Heart left ventricle (tissue), 13 donors: ENCODE measurements at regions not wholly inside any gene's neighbourhood (a gene's known extent, or its start where the extent isn't known, plus 50 kb on each side); places are given as distances from the start of the nearest gene placed in this dataset.

Experiments
- POLR2A ChIP-seq, 2 donors: fragments of 450-650 bp; IDR thresholded peaks; one replicate each; pipeline ENCODE4 v1.6.1; 2017; ENCODE audit warnings: antibody characterized with exemption in 2 of 2, mild to moderate bottlenecking in 2 of 2, moderate library complexity in 2 of 2
- TF ChIP-seq, protein P1 (sequence below), 12 donors: fragments of 200-600 bp; sonication (generic) in 4 of 12; IDR thresholded peaks; one replicate each; pipeline versions ENCODE4 v1.5.0 to v1.8.0; 2018 to 2022; ENCODE audit warnings: antibody characterized with exemption in 12 of 12, mild to moderate bottlenecking in 5 of 12
- donor health status: ischemic (EF 13 %, LVEDD 7.1; RV severe dilation, severe dysfunction).
- donor health status: DM: no; HTN: yes; CAD: no.
- donor health status: DM: no; HTN: no; CAD: no.
- donor health status: ischemic (EF 25% LVEDD 6.9; RV normal size, moderate dysfunction).
- donor health status: ischemic (EF 25% LVEDD 5.7; RV mildly dilated, moderate dysfunction).
- donor health status: ischemic (EF 35%, LVEDD 5.7; RV mildly dilated, moderate dysfunction).
- donor health status: nonischemic (EF 11% LVEDD 7.7; RV severe dilation, severe dysfunction).
- donor health status: DM: yes; HTN: yes; CAD: no.
- donor health status: PGD.
- donor health status: ischemic (EF 29% LVEDD 5.4; RV normal size, mild dysfunction).
- donor health status: nonischemic (EF 23%, LVEDD 6.1; RV moderate dilation, normal function).

DNA sequence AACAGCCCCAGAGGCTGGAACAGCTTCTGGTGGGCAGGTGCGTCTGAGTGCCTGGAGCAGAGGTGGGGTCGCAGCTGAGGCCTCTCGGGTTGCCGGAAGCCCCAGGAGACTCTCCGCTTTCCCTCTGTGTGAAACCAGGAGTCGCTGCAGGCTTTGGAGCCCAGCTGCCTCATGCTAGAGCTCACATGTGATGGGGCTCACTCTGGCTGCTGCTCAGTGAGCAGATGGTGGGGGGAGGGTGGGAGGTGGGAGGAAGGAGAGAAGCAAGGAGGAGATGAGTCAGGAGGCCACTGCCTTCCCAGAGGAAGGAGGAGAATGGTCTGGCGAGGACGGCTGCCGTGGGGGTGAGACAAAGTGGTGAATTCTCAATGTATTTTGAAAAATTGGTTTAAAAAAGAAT, 290.1 kb upstream of the CHRNA7 start:
- TF ChIP-seq, protein P1, sequence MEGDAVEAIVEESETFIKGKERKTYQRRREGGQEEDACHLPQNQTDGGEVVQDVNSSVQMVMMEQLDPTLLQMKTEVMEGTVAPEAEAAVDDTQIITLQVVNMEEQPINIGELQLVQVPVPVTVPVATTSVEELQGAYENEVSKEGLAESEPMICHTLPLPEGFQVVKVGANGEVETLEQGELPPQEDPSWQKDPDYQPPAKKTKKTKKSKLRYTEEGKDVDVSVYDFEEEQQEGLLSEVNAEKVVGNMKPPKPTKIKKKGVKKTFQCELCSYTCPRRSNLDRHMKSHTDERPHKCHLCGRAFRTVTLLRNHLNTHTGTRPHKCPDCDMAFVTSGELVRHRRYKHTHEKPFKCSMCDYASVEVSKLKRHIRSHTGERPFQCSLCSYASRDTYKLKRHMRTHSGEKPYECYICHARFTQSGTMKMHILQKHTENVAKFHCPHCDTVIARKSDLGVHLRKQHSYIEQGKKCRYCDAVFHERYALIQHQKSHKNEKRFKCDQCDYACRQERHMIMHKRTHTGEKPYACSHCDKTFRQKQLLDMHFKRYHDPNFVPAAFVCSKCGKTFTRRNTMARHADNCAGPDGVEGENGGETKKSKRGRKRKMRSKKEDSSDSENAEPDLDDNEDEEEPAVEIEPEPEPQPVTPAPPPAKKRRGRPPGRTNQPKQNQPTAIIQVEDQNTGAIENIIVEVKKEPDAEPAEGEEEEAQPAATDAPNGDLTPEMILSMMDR (IDR thresholded peaks at IDR 0.05): no peak
- no peak for TF ChIP-seq POLR2A (IDR thresholded peaks at IDR 0.05)
